ENCODE measurements at regions not wholly inside any gene's neighbourhood (a gene's known extent, or its start where the extent isn't known, plus 50 kb on each side); places are given as distances from the start of the nearest gene placed in this dataset.

- TF ChIP-seq CTCF (IDR thresholded peaks at IDR 0.05; ENCODE audit: low read depth, low read length, missing input control) (no peak), MAX (IDR thresholded peaks at IDR 0.05) (no peak), TAF1 (conservative IDR thresholded peaks at IDR 0.05) (no peak), ZBTB33 (IDR thresholded peaks at IDR 0.05) (no peak)
Observed at GRCh38 chr6:121522771-121523386, 87.4 kb downstream of the GJA1 start.

Data from liver (tissue), 3 donors.